GM12878 (cell line): ENCODE measurements at regions not wholly inside any gene's neighbourhood (a gene's known extent, or its start where the extent isn't known, plus 50 kb on each side); places are given as distances from the start of the nearest gene placed in this dataset.

Experiments used
- ATAC-seq: fragments of 200-7000 bp; cut with Tn5 transposase; 3 replicates; pipeline ENCODE4 v1.9.1; 2020; ENCODE audit warnings: mild to moderate bottlenecking, moderate library complexity
- BruUV-seq: library from RNA; stranded (reverse); fragments of 400-500 nt; replicated peaks from 2 replicates; lab custom pipeline; 2021; lab: Mats Ljungman, UMichigan
- CTCF ChIA-PET: fragments of 300-600 bp; sonication (Branson Sonifier 250); formaldehyde crosslinking; extraction: SDS; loops from one replicate; lab custom pipeline; 2021; ENCODE audit warnings: inconsistent platforms; lab: Yijun Ruan, JAX
- POLR2A ChIA-PET: fragments of 350-600 bp; formaldehyde crosslinking; extraction: SDS; loops from one replicate; lab custom pipeline; 2021; ENCODE audit warnings: inconsistent platforms; lab: Charles Lee
- RAD21 ChIA-PET: fragments of 300-600 bp; sonication (Branson Sonifier 250); formaldehyde crosslinking; loops from one replicate; lab custom pipeline; 2023; ENCODE audit warnings: antibody characterized with exemption; ENCODE audit not compliant: unreplicated experiment; lab: Charles Lee
- SMC1A ChIA-PET: fragments of 300-600 bp; sonication (Branson Sonifier 250); formaldehyde crosslinking; loops from one replicate; lab custom pipeline; 2023; ENCODE audit not compliant: unreplicated experiment, uncharacterized antibody; lab: Charles Lee
- DNase-seq: peaks from one replicate; pipeline ENCODE4 v3.0.0-alpha.2; 2011; ENCODE audit warnings: low read depth, low spot score
- FAIRE-seq: peaks from 3 replicates; lab custom pipeline; 2011; peaks lifted over from hg19 to GRCh38; lab: Jason Lieb, UNC
- H2AFZ ChIP-seq: 2 replicates; pipeline ENCODE4 v1.6.0; 2011; ENCODE audit warnings: low read depth, low read length, control low read depth; ENCODE audit not compliant: control insufficient read depth
- H3K27ac ChIP-seq: 2 replicates; pipeline ENCODE4 v1.5.1; 2011; ENCODE audit warnings: control low read depth; ENCODE audit not compliant: control insufficient read depth, insufficient read depth
- H3K27me3 ChIP-seq, 2 experiments: replicated peaks in 1 of 2; 2 replicates each; pipeline versions ENCODE4 v1.6.0 to v1.6.1; 2011; ENCODE audit warnings: low read length in 1 of 2; ENCODE audit not compliant: control insufficient read depth in 2 of 2, insufficient read depth in 2 of 2
- H3K36me3 ChIP-seq, 2 experiments: 2 replicates each; pipeline ENCODE4 v1.5.1; 2011; ENCODE audit warnings: low read length in 1 of 2; ENCODE audit not compliant: control insufficient read depth in 2 of 2, insufficient read depth in 2 of 2
- H3K4me1 ChIP-seq: 2 replicates; pipeline ENCODE4 v1.6.1; 2011; ENCODE audit warnings: mild to moderate bottlenecking, low read length, moderate library complexity, mixed read lengths; ENCODE audit not compliant: control insufficient read depth, insufficient read depth
- H3K4me2 ChIP-seq: 2 replicates; pipeline ENCODE4 v1.6.0; 2011; ENCODE audit warnings: control low read depth; ENCODE audit not compliant: control insufficient read depth, insufficient read depth
- H3K4me3 ChIP-seq: fragments of 200-600 bp; sonication (generic); 2 replicates; pipeline ENCODE4 v1.5.1; 2016
- H3K79me2 ChIP-seq: 2 replicates; pipeline ENCODE4 v1.6.0; 2011; ENCODE audit warnings: low read length; ENCODE audit not compliant: control insufficient read depth, insufficient read depth
- H3K9ac ChIP-seq: 2 replicates; pipeline ENCODE4 v1.8.0; 2011; ENCODE audit warnings: low read length, control low read depth, mixed read lengths; ENCODE audit not compliant: control insufficient read depth, insufficient read depth
- H3K9me3 ChIP-seq: replicated peaks from 3 replicates; pipeline ENCODE4 v1.5.1; 2011; ENCODE audit warnings: mild to moderate bottlenecking, low read length; ENCODE audit not compliant: control insufficient read depth, insufficient read depth
- H4K20me1 ChIP-seq: 2 replicates; pipeline ENCODE4 v1.6.0; 2011; ENCODE audit not compliant: control insufficient read depth, insufficient read depth
- E2F4 ChIP-seq: IDR thresholded peaks from 2 replicates; pipeline ENCODE4 v1.6.1; 2012; ENCODE audit warnings: low read depth, low read length, improper control_type of control experiment
- EGR1 ChIP-seq, 2 experiments: IDR thresholded peaks; 1 replicate in 1 of 2; 2 replicates in 1 of 2; pipeline ENCODE4 v1.6.1; 2011 to 2012; ENCODE audit warnings: low read depth in 2 of 2, low read length in 2 of 2, borderline replicate concordance in 1 of 2, mild to moderate bottlenecking in 1 of 2, moderate library complexity in 1 of 2
- EP300 ChIP-seq, 2 experiments: fragments of 150-350 bp in 1 of 2; IDR thresholded peaks; 2 replicates each; pipeline ENCODE4 v1.6.1; 2011 to 2012; ENCODE audit warnings: low read depth in 2 of 2, low read length in 2 of 2, borderline replicate concordance in 1 of 2, improper control_type of control experiment in 1 of 2, inconsistent platforms in 1 of 2; ENCODE audit not compliant: control insufficient read depth in 1 of 2
- HDAC6 ChIP-seq: fragments of 200-600 bp; sonication (generic); IDR thresholded peaks from one replicate; pipeline ENCODE4 v1.8.0; 2017; ENCODE audit warnings: antibody characterized with exemption; ENCODE audit not compliant: unreplicated experiment
- IRF5 ChIP-seq: fragments of 450-650 bp; IDR thresholded peaks from 2 replicates; pipeline ENCODE4 v1.6.1; 2017; ENCODE audit warnings: borderline replicate concordance
- JUND ChIP-seq: IDR thresholded peaks from 2 replicates; pipeline ENCODE4 v1.6.1; 2012; ENCODE audit warnings: low read depth, mild to moderate bottlenecking, low read length, improper control_type of control experiment, moderate library complexity
- KAT2A ChIP-seq: conservative IDR thresholded peaks from 2 replicates; pipeline ENCODE4 v1.6.1; 2011; ENCODE audit warnings: low read depth, low read length; ENCODE audit not compliant: control insufficient read depth
- SMARCA5 ChIP-seq: fragments of 450-650 bp; IDR thresholded peaks from 2 replicates; pipeline ENCODE4 v1.6.1; 2017; ENCODE audit warnings: mild to moderate bottlenecking
- TCF12 ChIP-seq: IDR thresholded peaks from 2 replicates; pipeline ENCODE4 v1.6.1; 2011; ENCODE audit warnings: low read depth, mild to moderate bottlenecking, low read length
- YY1 ChIP-seq: IDR thresholded peaks from 2 replicates; pipeline ENCODE4 v1.6.1; 2011; ENCODE audit warnings: low read depth, mild to moderate bottlenecking, low read length
- ZBTB11 ChIP-seq: fragments of 450-650 bp; formaldehyde crosslinking; IDR thresholded peaks from 2 replicates; pipeline ENCODE4 v1.5.0; 2022; ENCODE audit warnings: mild to moderate bottlenecking, missing genetic modification characterization
- ZNF592 ChIP-seq: fragments of 450-650 bp; IDR thresholded peaks from 2 replicates; pipeline ENCODE4 v1.6.1; 2017; ENCODE audit warnings: mild to moderate bottlenecking, moderate library complexity
- WGBS: methylation state at CpG from one replicate; pipeline ENCODE4 v1.1.6; 2016; ENCODE audit warnings: low lambda C conversion rate; ENCODE audit not compliant: insufficient replicate concordance, insufficient coverage; ENCODE audit errors: missing lambda C conversion rate; 5-methylcytosine and 5-hydroxymethylcytosine counted together
- in situ Hi-C: fragments of 300-500 bp; cut with MboI; formaldehyde crosslinking; loops from 9 replicates; pipeline ENCODE4 v1.14.3; 2018; ENCODE audit warnings: mixed read lengths
- intact Hi-C: fragments of 100-400 bp; cut with micrococcal nuclease; formaldehyde crosslinking; loops from one replicate; pipeline ENCODE4 v1.14.2; 2022; ENCODE audit not compliant: unreplicated experiment

GRCh38 chr3:177652556-177653291 is 455.4 kb upstream of the TBL1XR1 start:
- ATAC-seq (no peak), DNase-seq (no peak), FAIRE-seq (no peak)
- no peaks in the 10 kb centered on the region; the same call in 1 of the 2 replicates for H3K4me1 ChIP-seq
- H3K79me2 ChIP-seq, result no peaks in the 10 kb centered on the region
- H3K9me3 ChIP-seq, result no peaks in the 10 kb centered on the region
- no peak overlapping the region for H2AFZ ChIP-seq
- H3K36me3 ChIP-seq, result no peaks in the 10 kb centered on the region
- CTCF ChIA-PET, result no interaction called here
- in situ Hi-C loops (no loop called here), intact Hi-C loops (no loop called here)
- POLR2A ChIA-PET, result no interaction called here
- H3K9ac ChIP-seq, result no peak overlapping the region
- H3K4me3 ChIP-seq, result no peak overlapping the region
- no peak overlapping the region for H3K27ac ChIP-seq
- H4K20me1 ChIP-seq, result no peaks in the 10 kb centered on the region
- SMC1A ChIA-PET, result no interaction called here
- RAD21 ChIA-PET, result no interaction called here
- H3K27me3 ChIP-seq, result no peaks in the 10 kb centered on the region; a peak in 1 of 4 replicates
- 65% methylated on average over 5 of the region's 5 CpGs for WGBS
- BruUV-seq, result no TSS peak
- no peak overlapping the region for H3K4me2 ChIP-seq
- TF ChIP-seq KAT2A (no peak), SMARCA5 (no peak), E2F4 (no peak), JUND (no peak), IRF5 (no peak), YY1 (no peak), ZBTB11 (CRISPR knock-in tag) (no peak), EP300 (IDR thresholded peaks at IDR 0.05; ENCODE audit: borderline replicate concordance in 1 of 2, control insufficient read depth in 1 of 2, low read depth in 2 of 2, low read length in 2 of 2) (no peak), TCF12 (no peak), EGR1 (IDR thresholded peaks at IDR 0.05; ENCODE audit: borderline replicate concordance in 1 of 2, low read depth in 2 of 2, low read length in 2 of 2) (no peak), HDAC6 (no peak), ZNF592 (no peak)
